ENCODE measurements at regions not wholly inside any gene's neighbourhood (a gene's known extent, or its start where the extent isn't known, plus 50 kb on each side); places are given as distances from the start of the nearest gene placed in this dataset.

DNA sequence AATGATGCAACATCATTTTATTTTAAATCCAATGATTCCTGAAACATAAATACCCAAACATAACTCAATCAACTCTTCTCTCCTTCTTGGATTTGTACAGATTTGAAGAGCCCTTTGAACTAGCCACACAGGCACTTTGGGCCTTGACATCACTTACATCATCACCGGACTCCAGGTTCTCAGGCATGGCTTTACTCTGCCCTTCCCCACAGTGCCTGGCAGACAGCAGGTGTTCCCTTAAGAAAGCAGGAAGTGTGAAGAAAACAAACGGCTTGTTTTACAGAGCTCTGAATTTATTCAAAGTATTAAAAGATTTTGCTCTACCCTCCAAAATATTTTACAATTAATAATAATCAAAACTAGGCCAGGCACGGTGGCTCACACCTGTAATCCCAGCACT, 54.8 kb upstream of the GCM1 start:
- Histone ChIP-seq H2BK15ac (ENCODE audit: low read length) (no peak overlapping the region), H3K27me3 (replicated peaks in 1 of 4; ENCODE audit: control insufficient read depth in 3 of 4, extremely low read depth in 1 of 4, insufficient read depth in 3 of 4, low read length in 3 of 4) (no peaks in the 10 kb centered on the region), H4K20me1 (replicated peaks in 1 of 2; ENCODE audit: control insufficient read depth in 1 of 2, insufficient read depth in 2 of 2, low read length in 2 of 2) (no peaks in the 10 kb centered on the region), H4K5ac (ENCODE audit: insufficient read length, low read depth, low read length) (no peak overlapping the region), H3K4me3 (ENCODE audit: extremely low read depth in 1 of 4, insufficient read depth in 2 of 4, low read depth in 3 of 4, low read length in 4 of 4) (no peak overlapping the region), H2AFZ (ENCODE audit: low read length) (no peak overlapping the region), H3K79me2 (ENCODE audit: control insufficient read depth in 1 of 2, insufficient read depth in 2 of 2, low read length in 2 of 2) (no peaks in the 10 kb centered on the region), H3K79me1 (ENCODE audit: low read depth, low read length) (no peaks in the 10 kb centered on the region), H3K4me2 (ENCODE audit: insufficient read depth in 1 of 2, low read depth in 2 of 2, low read length in 2 of 2) (no peak overlapping the region), H3K56ac (replicated peaks; ENCODE audit: insufficient read length, low read depth, low read length) (no peak overlapping the region), H3K36me3 (ENCODE audit: control insufficient read depth in 2 of 4, insufficient read depth in 4 of 4, low read length in 3 of 4) (no peaks in the 10 kb centered on the region), H3K18ac (ENCODE audit: extremely low read depth, low read length) (no peak overlapping the region), H2BK20ac (ENCODE audit: low read length) (no peak overlapping the region), H2BK12ac (ENCODE audit: low read depth, low read length) (no peak overlapping the region), H3K4me1 (replicated peaks in 1 of 4; ENCODE audit: control insufficient read depth in 3 of 4, insufficient read depth in 4 of 4, low read length in 3 of 4) (no peaks in the 10 kb centered on the region), H4K8ac (ENCODE audit: extremely low read depth, insufficient read depth, low read length) (no peak overlapping the region), H4K91ac (replicated peaks; ENCODE audit: insufficient read length, low read length) (no peak overlapping the region), H3K9ac (replicated peaks in 1 of 4; ENCODE audit: extremely low read depth in 1 of 4, low read depth in 3 of 4, low read length in 3 of 4) (no peak overlapping the region), H2BK120ac (replicated peaks; ENCODE audit: low read depth, low read length) (no peak overlapping the region), H3K14ac (ENCODE audit: insufficient read length) (no peak overlapping the region), H3K23me2 (ENCODE audit: low read depth, low read length) (no peaks in the 10 kb centered on the region), H3K23ac (ENCODE audit: insufficient read length) (no peak overlapping the region), H3K9me3 (ENCODE audit: insufficient read depth in 2 of 2, low read depth in 1 of 2, low read length in 1 of 2) (no peaks in the 10 kb centered on the region), H3K4ac (replicated peaks; ENCODE audit: insufficient read length, low read depth, low read length) (no peak overlapping the region), H2BK5ac (ENCODE audit: low read depth, low read length) (no peak overlapping the region), H2AK5ac (ENCODE audit: low read depth, low read length) (no peak overlapping the region), H3K27ac (ENCODE audit: low read depth, low read length) (no peak overlapping the region)
- FAIRE-seq = no peak
- 84% methylated on average over 3 of the region's 3 CpGs; no CpG with 5 or more reads in 1 of the 2 experiments for WGBS, 2 experiments (ENCODE audit: extremely low coverage in 1 of 2, insufficient coverage in 1 of 2, insufficient read length in 1 of 2, insufficient replicate concordance in 2 of 2, low coverage in 1 of 2, low lambda C conversion rate in 2 of 2, missing lambda C conversion rate in 1 of 2)
- TF ChIP-seq BRCA1 (IDR thresholded peaks at IDR 0.05; ENCODE audit: low read depth, low read length) (no peak), POLR2A (IDR thresholded peaks at IDR 0.05; ENCODE audit: control extremely low read depth in 1 of 2, low read depth in 2 of 2, low read length in 2 of 2) (no peak), KDM1A (IDR thresholded peaks at IDR 0.05; ENCODE audit: borderline replicate concordance, low read length) (no peak), GTF2F1 (IDR thresholded peaks at IDR 0.05; ENCODE audit: borderline replicate concordance, low read depth, low read length) (no peak), GABPA (IDR thresholded peaks at IDR 0.05; ENCODE audit: borderline replicate concordance, insufficient read depth, low read length) (no peak), POU5F1 (IDR thresholded peaks at IDR 0.05; ENCODE audit: low read depth, low read length) (no peak), SIX5 (IDR thresholded peaks at IDR 0.05; ENCODE audit: low read depth, low read length) (no peak)
- ChIA-PET CTCF (ENCODE audit: partially characterized antibody) (interaction anchor here (1.0 to 1.4 kb wide), 2 partner anchors 29 to 32 kb away, joined by 3 read pairs; no protein-coding TSS in a partner anchor), POLR2A (ENCODE audit: partially characterized antibody) (no interaction called here)
- no peak for DNase-seq (ENCODE audit: low read depth in 1 of 2, low spot score in 2 of 2)
